ENCODE measurements at regions not wholly inside any gene's neighbourhood (a gene's known extent, or its start where the extent isn't known, plus 50 kb on each side); places are given as distances from the start of the nearest gene placed in this dataset.

DNA sequence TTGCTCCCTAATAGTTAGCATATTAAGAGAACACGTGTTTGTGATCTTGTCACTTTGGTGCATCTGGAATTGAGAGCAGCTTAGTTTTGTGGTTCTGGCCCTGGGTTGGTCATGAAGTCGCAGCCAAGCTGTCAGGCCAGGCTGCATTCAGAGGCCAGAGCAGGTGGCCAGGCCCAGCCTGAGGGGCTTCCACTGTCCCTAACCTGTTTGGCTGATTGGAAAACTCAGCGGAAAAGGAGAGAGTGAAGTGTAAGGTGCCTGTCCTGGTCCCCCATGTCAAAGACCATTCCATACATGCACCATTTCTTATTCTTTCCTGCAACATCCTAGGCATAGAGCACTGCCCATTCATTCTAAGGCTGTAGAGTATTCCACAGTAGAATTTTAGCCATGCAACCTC lies 111.5 kb upstream of the IGLL5 start:
- Histone ChIP-seq H2AFZ (ENCODE audit: low read length) (no peak overlapping the region), H3K4me3 (ENCODE audit: insufficient read depth, low read length) (no peak overlapping the region), H3K79me2 (ENCODE audit: insufficient read depth, low read length) (no peaks in the 10 kb centered on the region), H3K27me3 (ENCODE audit: insufficient read depth, low read length) (peaks cover 4% of the 10 kb centered on the region), H3K36me3 (ENCODE audit: insufficient read depth, low read length) (no peaks in the 10 kb centered on the region), H3K27ac (ENCODE audit: low read depth, low read length) (no peak overlapping the region), H3K4me1 (ENCODE audit: insufficient read depth, low read length) (no peaks in the 10 kb centered on the region), H3K9me3 (ENCODE audit: low read depth, low read length) (no peaks in the 10 kb centered on the region), H4K20me1 (ENCODE audit: insufficient read depth, low read length) (no peaks in the 10 kb centered on the region), H3K4me2 (ENCODE audit: insufficient read depth, low read length) (no peak overlapping the region)
- no peak for DNase-seq (ENCODE audit: insufficient read length, low spot score, missing footprints)
- no peak for TF ChIP-seq CTCF (IDR thresholded peaks at IDR 0.05; ENCODE audit: extremely low read depth, low read depth, low read length)

- no peak overlapping the region for H3K4me2 ChIP-seq (ENCODE audit: insufficient read depth, low read length)
- H3K36me3 ChIP-seq (ENCODE audit: insufficient read depth, low read length), result no peaks in the 10 kb centered on the region
- DNase-seq (ENCODE audit: insufficient read length, low spot score, missing footprints), result no peak
- no peaks in the 10 kb centered on the region for H3K9me3 ChIP-seq (ENCODE audit: low read depth, low read length)
- H2AFZ ChIP-seq (ENCODE audit: low read length), result no peak overlapping the region
- no peaks in the 10 kb centered on the region for H3K4me1 ChIP-seq (ENCODE audit: insufficient read depth, low read length)
- H3K79me2 ChIP-seq (ENCODE audit: insufficient read depth, low read length), result no peaks in the 10 kb centered on the region
- peaks cover 4% of the 10 kb centered on the region for H3K27me3 ChIP-seq (ENCODE audit: insufficient read depth, low read length)
- no peak overlapping the region for H3K4me3 ChIP-seq (ENCODE audit: insufficient read depth, low read length)
- H3K27ac ChIP-seq (ENCODE audit: low read depth, low read length), result no peak overlapping the region
- TF ChIP-seq CTCF (IDR thresholded peaks at IDR 0.05; ENCODE audit: extremely low read depth, low read depth, low read length), result no peak
- no peaks in the 10 kb centered on the region for H4K20me1 ChIP-seq (ENCODE audit: insufficient read depth, low read length)
Measured at GRCh38 chr22:22779213-22779612, 108.4 kb upstream of the IGLL5 start.

DNA sequence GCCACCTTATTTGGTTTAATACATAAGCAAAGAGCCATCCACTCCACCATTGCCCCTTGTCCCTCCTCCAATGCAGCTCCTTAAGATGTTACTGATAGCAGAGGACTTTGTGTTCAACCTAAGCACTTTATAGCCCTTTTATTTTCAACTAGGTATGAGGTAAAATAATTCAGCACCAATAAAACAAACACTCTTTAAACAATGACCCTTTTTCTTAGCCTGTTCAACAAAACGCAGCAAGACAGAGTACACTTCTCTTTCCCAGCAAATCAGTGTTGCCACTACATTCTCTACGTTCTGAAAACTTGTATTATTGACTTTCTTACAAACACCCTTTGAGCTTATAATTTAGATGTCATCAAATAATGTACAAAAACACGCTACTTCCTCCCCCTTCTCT lies 104.0 kb upstream of the IGLL5 start:
- Histone ChIP-seq H3K27me3 (ENCODE audit: insufficient read depth, low read length) (peaks cover 23% of the 10 kb centered on the region), H3K36me3 (ENCODE audit: insufficient read depth, low read length) (no peaks in the 10 kb centered on the region), H3K27ac (ENCODE audit: low read depth, low read length) (no peak overlapping the region), H3K9me3 (ENCODE audit: low read depth, low read length) (no peaks in the 10 kb centered on the region), H3K4me1 (ENCODE audit: insufficient read depth, low read length) (no peaks in the 10 kb centered on the region), H3K4me3 (ENCODE audit: insufficient read depth, low read length) (no peak overlapping the region), H4K20me1 (ENCODE audit: insufficient read depth, low read length) (no peaks in the 10 kb centered on the region), H3K4me2 (ENCODE audit: insufficient read depth, low read length) (no peak overlapping the region), H3K79me2 (ENCODE audit: insufficient read depth, low read length) (no peaks in the 10 kb centered on the region), H2AFZ (ENCODE audit: low read length) (no peak overlapping the region)
- DNase-seq (ENCODE audit: insufficient read length, low spot score, missing footprints), result no peak
- no peak for TF ChIP-seq CTCF (IDR thresholded peaks at IDR 0.05; ENCODE audit: extremely low read depth, low read depth, low read length)

GRCh38 chr22:22784249-22785039 lies 103.2 kb upstream of the IGLL5 start:
- Histone ChIP-seq H3K4me1 (ENCODE audit: insufficient read depth, low read length) (no peaks in the 10 kb centered on the region), H3K79me2 (ENCODE audit: insufficient read depth, low read length) (no peaks in the 10 kb centered on the region), H3K36me3 (ENCODE audit: insufficient read depth, low read length) (no peaks in the 10 kb centered on the region), H4K20me1 (ENCODE audit: insufficient read depth, low read length) (no peaks in the 10 kb centered on the region), H3K27me3 (ENCODE audit: insufficient read depth, low read length) (peaks cover 23% of the 10 kb centered on the region), H2AFZ (ENCODE audit: low read length) (no peak overlapping the region), H3K4me3 (ENCODE audit: insufficient read depth, low read length) (no peak overlapping the region), H3K27ac (ENCODE audit: low read depth, low read length) (no peak overlapping the region), H3K9me3 (ENCODE audit: low read depth, low read length) (no peaks in the 10 kb centered on the region), H3K4me2 (ENCODE audit: insufficient read depth, low read length) (no peak overlapping the region)
- no peak for DNase-seq (ENCODE audit: insufficient read length, low spot score, missing footprints)
- no peak for TF ChIP-seq CTCF (IDR thresholded peaks at IDR 0.05; ENCODE audit: extremely low read depth, low read depth, low read length)
